Neural progenitor cell (in vitro differentiated cells): ENCODE measurements at regions not wholly inside any gene's neighbourhood (a gene's known extent, or its start where the extent isn't known, plus 50 kb on each side); places are given as distances from the start of the nearest gene placed in this dataset.

Experiments
- EZH2 ChIP-seq: fragments of 200-600 bp; sonication (generic); IDR thresholded peaks from 2 replicates; pipeline ENCODE4 v1.6.1; 2017; ENCODE audit warnings: antibody characterized with exemption, mild to moderate bottlenecking, moderate library complexity
- EZH2phosphoT487 ChIP-seq: fragments of 200-600 bp; sonication (generic); IDR thresholded peaks from 2 replicates; pipeline ENCODE4 v1.6.1; 2017; ENCODE audit warnings: antibody characterized with exemption
- TF ChIP-seq, protein P1 (sequence below): fragments of 200-600 bp; sonication (generic); IDR thresholded peaks from 2 replicates; pipeline ENCODE4 v1.5.1; 2017; ENCODE audit warnings: antibody characterized with exemption, mild to moderate bottlenecking

DNA sequence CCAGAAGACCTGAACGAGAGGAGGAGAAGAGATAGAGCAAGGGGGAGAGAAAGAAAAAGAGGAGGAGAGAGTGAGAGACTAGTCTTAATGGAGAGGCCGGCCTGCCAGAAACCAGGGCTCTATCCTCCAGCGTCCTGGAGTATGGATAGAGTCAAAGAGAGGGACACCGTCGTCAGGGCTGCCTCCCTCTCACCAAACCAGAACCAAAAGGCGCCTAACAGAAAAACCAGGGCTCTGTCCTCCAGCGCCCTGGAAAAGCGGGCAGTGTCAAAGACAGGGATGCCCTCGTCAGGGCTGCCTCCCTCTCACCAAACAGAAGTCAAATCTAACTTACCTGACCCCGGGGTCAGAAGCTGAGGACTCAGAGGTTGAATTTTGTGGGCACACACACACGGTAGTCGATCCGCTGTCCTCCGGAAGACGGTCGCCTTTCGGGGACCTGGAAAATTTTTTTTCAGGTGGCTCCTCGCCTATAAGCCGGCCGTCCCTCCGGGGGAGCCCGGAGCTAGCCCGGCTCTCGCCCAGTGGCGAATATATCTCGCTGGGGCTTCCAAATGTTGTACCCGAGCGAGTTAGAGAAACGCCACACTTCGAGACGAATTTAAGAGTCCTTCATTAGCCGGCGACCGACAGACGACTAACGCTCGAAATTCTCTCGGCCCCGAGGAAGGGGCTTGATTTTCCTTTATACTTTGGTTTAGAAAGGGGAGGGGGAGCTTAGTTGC lies 148.2 kb downstream of the TRIM27 start:
- TF ChIP-seq, protein P1, sequence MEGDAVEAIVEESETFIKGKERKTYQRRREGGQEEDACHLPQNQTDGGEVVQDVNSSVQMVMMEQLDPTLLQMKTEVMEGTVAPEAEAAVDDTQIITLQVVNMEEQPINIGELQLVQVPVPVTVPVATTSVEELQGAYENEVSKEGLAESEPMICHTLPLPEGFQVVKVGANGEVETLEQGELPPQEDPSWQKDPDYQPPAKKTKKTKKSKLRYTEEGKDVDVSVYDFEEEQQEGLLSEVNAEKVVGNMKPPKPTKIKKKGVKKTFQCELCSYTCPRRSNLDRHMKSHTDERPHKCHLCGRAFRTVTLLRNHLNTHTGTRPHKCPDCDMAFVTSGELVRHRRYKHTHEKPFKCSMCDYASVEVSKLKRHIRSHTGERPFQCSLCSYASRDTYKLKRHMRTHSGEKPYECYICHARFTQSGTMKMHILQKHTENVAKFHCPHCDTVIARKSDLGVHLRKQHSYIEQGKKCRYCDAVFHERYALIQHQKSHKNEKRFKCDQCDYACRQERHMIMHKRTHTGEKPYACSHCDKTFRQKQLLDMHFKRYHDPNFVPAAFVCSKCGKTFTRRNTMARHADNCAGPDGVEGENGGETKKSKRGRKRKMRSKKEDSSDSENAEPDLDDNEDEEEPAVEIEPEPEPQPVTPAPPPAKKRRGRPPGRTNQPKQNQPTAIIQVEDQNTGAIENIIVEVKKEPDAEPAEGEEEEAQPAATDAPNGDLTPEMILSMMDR: no peak
- peak; percentile 76 for TF ChIP-seq EZH2
- TF ChIP-seq EZH2phosphoT487: peak; percentile 66
